K562 (cell line): ENCODE measurements at regions not wholly inside any gene's neighbourhood (a gene's known extent, or its start where the extent isn't known, plus 50 kb on each side); places are given as distances from the start of the nearest gene placed in this dataset.

Experiments
- ATAC-seq: fragments of 200-7000 bp; cut with Tn5 transposase; 3 replicates; pipeline ENCODE4 v1.9.1; 2020; ENCODE audit warnings: moderate library complexity
- BruUV-seq: library from RNA; stranded (reverse); fragments of 400-500 nt; replicated peaks from 2 replicates; lab custom pipeline; 2021; lab: Mats Ljungman, UMichigan
- CTCF ChIA-PET: fragments of 300-600 bp; formaldehyde crosslinking; extraction: SDS; loops from one replicate; lab custom pipeline; 2021; ENCODE audit warnings: low intra/inter-chr PET ratio; lab: Yijun Ruan, JAX
- POLR2A ChIA-PET: fragments of 300-600, 350-650 bp; sonication (Branson Sonifier 250); formaldehyde crosslinking; extraction: SDS; loops from one replicate; lab custom pipeline; 2021; ENCODE audit warnings: antibody characterized with exemption, inconsistent platforms; lab: Yijun Ruan, JAX
- DNase-seq, 4 experiments: peaks; one replicate each; pipeline versions ENCODE4 v3.0.0 to v3.0.0-alpha.2; 2011 to 2018; ENCODE audit warnings: low spot score in 3 of 4, mixed read lengths in 3 of 4; ENCODE audit errors: extremely low read depth in 1 of 4
- FAIRE-seq: peaks from 2 replicates; lab custom pipeline; 2011; peaks lifted over from hg19 to GRCh38; lab: Jason Lieb, UNC
- H2AFZ ChIP-seq: 2 replicates; pipeline ENCODE4 v1.6.0; 2011; ENCODE audit warnings: low read depth, low read length, control low read depth, inconsistent platforms
- H3K27ac ChIP-seq: fragments of 200-600 bp; 3 replicates; pipeline ENCODE4 v1.8.0; 2011; ENCODE audit warnings: low read depth, mild to moderate bottlenecking, control low read depth, inconsistent platforms, low read length, moderate library complexity, mixed read lengths; ENCODE audit errors: extremely low read depth
- H3K27me3 ChIP-seq, 2 experiments: fragments of 300-600 bp in 1 of 2; 2 replicates in 1 of 2; 3 replicates in 1 of 2; pipeline versions ENCODE4 v1.6.0 to v1.8.0; 2011; ENCODE audit warnings: inconsistent platforms in 2 of 2, low read length in 2 of 2, mild to moderate bottlenecking in 1 of 2, mixed read lengths in 1 of 2, moderate library complexity in 1 of 2; ENCODE audit not compliant: control insufficient read depth in 2 of 2, insufficient read depth in 2 of 2
- H3K36me3 ChIP-seq: fragments of 300-600 bp; 3 replicates; pipeline ENCODE4 v1.8.0; 2011; ENCODE audit warnings: mild to moderate bottlenecking, low read length, inconsistent platforms; ENCODE audit not compliant: control insufficient read depth, insufficient read depth
- H3K4me1 ChIP-seq, 2 experiments: fragments of 200-600 bp in 1 of 2; replicated peaks in 1 of 2; 2 replicates in 1 of 2; 3 replicates in 1 of 2; pipeline versions ENCODE4 v1.5.1 to v1.8.0; 2011; ENCODE audit warnings: inconsistent platforms in 2 of 2, low read length in 2 of 2, mild to moderate bottlenecking in 1 of 2, mixed read lengths in 1 of 2, moderate library complexity in 1 of 2; ENCODE audit not compliant: control insufficient read depth in 2 of 2, insufficient read depth in 2 of 2
- H3K4me2 ChIP-seq: 2 replicates; pipeline ENCODE4 v1.6.1; 2011; ENCODE audit warnings: low read length, control low read depth, inconsistent platforms, mixed read lengths; ENCODE audit not compliant: insufficient read depth
- H3K4me3 ChIP-seq: fragments of 200-600 bp; sonication (generic), shearing (Covaris generic); 2 replicates; pipeline ENCODE4 v1.5.1; 2016; ENCODE audit warnings: control low read depth, inconsistent platforms
- H3K79me2 ChIP-seq: fragments of 200-600 bp; 3 replicates; pipeline ENCODE4 v1.8.0; 2011; ENCODE audit warnings: low read length, inconsistent platforms; ENCODE audit not compliant: control insufficient read depth, insufficient read depth
- H3K9ac ChIP-seq, 2 experiments: 2 replicates each; pipeline versions ENCODE4 v1.6.0 to v1.6.1; 2011; ENCODE audit warnings: low read depth in 2 of 2, low read length in 2 of 2, control low read depth in 1 of 2, inconsistent platforms in 1 of 2, mild to moderate bottlenecking in 1 of 2, mixed read lengths in 1 of 2; ENCODE audit not compliant: insufficient read depth in 1 of 2
- H3K9me1 ChIP-seq: one replicate; pipeline ENCODE4 v1.6.0; 2011; ENCODE audit warnings: inconsistent platforms, mild to moderate bottlenecking, low read length, moderate library complexity; ENCODE audit not compliant: control insufficient read depth, insufficient read depth
- H3K9me3 ChIP-seq: replicated peaks from 2 replicates; pipeline ENCODE4 v1.5.1; 2011; ENCODE audit warnings: low read depth, low read length, inconsistent platforms; ENCODE audit not compliant: control insufficient read depth, insufficient read depth
- H4K20me1 ChIP-seq: replicated peaks from 2 replicates; pipeline ENCODE4 v1.6.1; 2011; ENCODE audit warnings: low read length, inconsistent platforms, mixed read lengths; ENCODE audit not compliant: control insufficient read depth, insufficient read depth
- ZNF609 ChIP-seq: sonication (generic); formaldehyde crosslinking; IDR thresholded peaks from 2 replicates; pipeline ENCODE4 v1.8.1; 2023; ENCODE audit warnings: missing genetic modification reagents, mild to moderate bottlenecking, borderline replicate concordance
- WGBS: fragments of 100-300 bp; shearing (Covaris generic); methylation state at CpG from one replicate; pipeline ENCODE4 v1.1.6; 2016; ENCODE audit warnings: low coverage, mixed read lengths; ENCODE audit not compliant: insufficient coverage; ENCODE audit errors: missing lambda C conversion rate; 5-methylcytosine and 5-hydroxymethylcytosine counted together
- in situ Hi-C: fragments of 300-500 bp; cut with MboI; formaldehyde crosslinking; loops from 4 replicates; pipeline ENCODE4 v1.15.0; 2018; ENCODE audit warnings: inconsistent platforms, mixed read lengths
- intact Hi-C: fragments of 100-400 bp; cut with micrococcal nuclease; formaldehyde crosslinking; loops from 2 replicates; pipeline ENCODE4 v1.14.2; 2022

DNA sequence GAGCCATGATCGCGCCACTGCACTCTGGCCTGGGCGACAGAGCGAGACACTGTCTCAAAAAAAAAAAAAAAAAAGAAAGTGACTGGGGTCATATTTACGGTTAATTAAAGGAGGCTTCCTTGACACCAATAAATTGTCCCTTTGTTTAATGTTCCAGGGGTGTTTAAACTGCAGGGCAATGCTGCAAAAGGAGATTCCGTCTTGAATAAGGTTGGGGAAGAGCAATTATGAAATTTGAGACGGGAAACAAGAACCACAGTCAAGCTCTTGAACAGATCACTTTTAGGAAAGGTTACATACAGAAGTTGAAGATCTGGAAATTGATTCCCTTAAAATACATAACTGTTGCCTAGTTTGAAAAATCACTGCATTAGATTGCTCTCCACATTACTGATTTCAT lies 292.9 kb downstream of the DAD1 start:
- ATAC-seq (no peak), DNase-seq (no peak), FAIRE-seq (no peak)
- intact Hi-C loops (no loop called here), in situ Hi-C loops (no loop called here)
- Histone ChIP-seq H2AFZ (no peak overlapping the region), H3K4me3 (no peak overlapping the region), H3K9me1 (no peaks in the 10 kb centered on the region), H3K9ac (no peak overlapping the region), H4K20me1 (no peaks in the 10 kb centered on the region), H3K79me2 (no peaks in the 10 kb centered on the region), H3K4me2 (no peak overlapping the region), H3K27me3 (no peaks in the 10 kb centered on the region), H3K36me3 (no peaks in the 10 kb centered on the region), H3K9me3 (no peaks in the 10 kb centered on the region), H3K27ac (no peak overlapping the region), H3K4me1 (no peaks in the 10 kb centered on the region)
- POLR2A ChIA-PET: no interaction called here
- no TSS peak for BruUV-seq
- CTCF ChIA-PET: no interaction called here
- WGBS: 0% methylated on average over 2 of the region's 7 CpGs
- no peak for TF ChIP-seq ZNF609 (CRISPR knock-in tag)
